Stimulated activated naive B cell treated with anti-CD40 and anti-IgM and Interleukin-4, amounts not matched to agents 10 μg/mL and 1 μg/mL and 100 μg/mL, for 72 hours (primary cell): ENCODE measurements at regions not wholly inside any gene's neighbourhood (a gene's known extent, or its start where the extent isn't known, plus 50 kb on each side); places are given as distances from the start of the nearest gene placed in this dataset.

Experiments
- ATAC-seq, 2 donors: fragments of 150-1000 bp; cut with Tn5 transposase; replicated peaks; 2 replicates each; pipeline ENCODE4 v1.10.0; 2021; ENCODE audit warnings: moderate library complexity in 1 of 2
- DNase-seq: peaks from one replicate; pipeline ENCODE4 v3.0.0; 2021
- H3K27ac Mint-ChIP-seq: one replicate; pipeline ENCODE4 v1.8.0; 2022; ENCODE audit warnings: mild to moderate bottlenecking, mixed read lengths
- H3K27me3 Mint-ChIP-seq, 2 donors: one replicate each; pipeline ENCODE4 v1.8.0; 2022; ENCODE audit warnings: mixed read lengths in 2 of 2
- H3K36me3 Mint-ChIP-seq, 2 donors: one replicate each; pipeline ENCODE4 v1.8.0; 2022; ENCODE audit warnings: mixed read lengths in 2 of 2, mild to moderate bottlenecking in 1 of 2
- H3K4me1 Mint-ChIP-seq, 2 donors: one replicate each; pipeline ENCODE4 v1.8.0; 2022; ENCODE audit warnings: mixed read lengths in 2 of 2, mild to moderate bottlenecking in 1 of 2
- H3K4me3 Mint-ChIP-seq, 2 donors: one replicate each; pipeline ENCODE4 v1.8.0; 2022; ENCODE audit warnings: mild to moderate bottlenecking in 2 of 2, mixed read lengths in 2 of 2, moderate library complexity in 1 of 2
- H3K9me3 Mint-ChIP-seq, 2 donors: one replicate each; pipeline ENCODE4 v1.8.0; 2022; ENCODE audit warnings: mixed read lengths in 2 of 2, mild to moderate bottlenecking in 1 of 2

GRCh38 chr2:239905884-239906654, 119.1 kb downstream of the NDUFA10 start:
- ATAC-seq (no peak), DNase-seq (no peak)
- Mint-ChIP-seq H3K27ac (no peak overlapping the region), H3K27me3 (no peaks in the 10 kb centered on the region), H3K4me1 (peaks cover 12 to 27% of the 10 kb centered on the region in 2 donors), H3K9me3 (peaks cover 0 to 4% of the 10 kb centered on the region in 2 donors), H3K4me3 (no peak overlapping the region), H3K36me3 (peaks cover 19 to 24% of the 10 kb centered on the region in 2 donors)

- peaks cover 18 to 19% of the 10 kb centered on the region in 2 donors for H3K36me3 Mint-ChIP-seq
- ATAC-seq (no peak), DNase-seq (no peak)
- H3K27ac Mint-ChIP-seq: peak overlapping the region; percentile 27
- H3K27me3 Mint-ChIP-seq: no peaks in the 10 kb centered on the region
- peaks cover 0 to 4% of the 10 kb centered on the region in 2 donors for H3K9me3 Mint-ChIP-seq
- H3K4me1 Mint-ChIP-seq: peaks cover 9 to 19% of the 10 kb centered on the region in 2 donors
- H3K4me3 Mint-ChIP-seq: no peak overlapping the region
These were observed 119.8 kb downstream of the NDUFA10 start for GRCh38 chr2:239905306-239905705.

- Mint-ChIP-seq H3K4me3 (no peak overlapping the region), H3K27me3 (no peaks in the 10 kb centered on the region), H3K36me3 (peaks cover 16 to 20% of the 10 kb centered on the region in 2 donors), H3K9me3 (peaks cover 0 to 3% of the 10 kb centered on the region in 2 donors), H3K27ac (no peak overlapping the region), H3K4me1 (peaks cover 4 to 12% of the 10 kb centered on the region in 2 donors)
- DNase-seq: no peak
- ATAC-seq: no peak
These were observed 120.6 kb downstream of the NDUFA10 start for GRCh38 chr2:239904496-239904895.

- H3K9me3 Mint-ChIP-seq: peaks cover 0 to 3% of the 10 kb centered on the region in 2 donors
- peaks cover 16 to 20% of the 10 kb centered on the region in 2 donors for H3K36me3 Mint-ChIP-seq
- no peak for ATAC-seq
- H3K4me1 Mint-ChIP-seq: peaks cover 2 to 8% of the 10 kb centered on the region in 2 donors
- no peaks in the 10 kb centered on the region for H3K27me3 Mint-ChIP-seq
- DNase-seq: no peak
- no peak overlapping the region for H3K27ac Mint-ChIP-seq
- H3K4me3 Mint-ChIP-seq: no peak overlapping the region
These were observed 121.3 kb downstream of the NDUFA10 start for GRCh38 chr2:239903803-239904202.

GRCh38 chr2:239903210-239903609, 121.9 kb downstream of the NDUFA10 start:
- Mint-ChIP-seq H3K27ac (no peak overlapping the region), H3K9me3 (peaks cover 0 to 3% of the 10 kb centered on the region in 2 donors), H3K4me1 (peaks cover 1 to 2% of the 10 kb centered on the region in 2 donors), H3K27me3 (peaks cover 0 to 5% of the 10 kb centered on the region in 2 donors), H3K36me3 (peaks cover 16 to 20% of the 10 kb centered on the region in 2 donors), H3K4me3 (no peak overlapping the region)
- no peak for DNase-seq
- no peak for ATAC-seq

- Mint-ChIP-seq H3K36me3 (peaks cover 16 to 20% of the 10 kb centered on the region in 2 donors), H3K27me3 (peaks cover 0 to 5% of the 10 kb centered on the region in 2 donors), H3K9me3 (peaks cover 0 to 3% of the 10 kb centered on the region in 2 donors), H3K27ac (no peak overlapping the region), H3K4me3 (no peak overlapping the region), H3K4me1 (no peaks in the 10 kb centered on the region)
- no peak for DNase-seq
- no peak for ATAC-seq
These were observed 122.4 kb downstream of the NDUFA10 start for GRCh38 chr2:239902749-239903201.

- peaks cover 3 to 7% of the 10 kb centered on the region in 2 donors for H3K9me3 Mint-ChIP-seq
These were observed 126.7 kb downstream of the NDUFA10 start for GRCh38 chr2:239898292-239898925.

GRCh38 chr2:239897596-239898235, 127.4 kb downstream of the NDUFA10 start:
- Mint-ChIP-seq H3K4me1 (peaks cover 3 to 10% of the 10 kb centered on the region in 2 donors), H3K27me3 (peaks cover 20 to 29% of the 10 kb centered on the region in 2 donors), H3K36me3 (peaks cover 0 to 19% of the 10 kb centered on the region in 2 donors), H3K4me3 (no peak overlapping the region), H3K9me3 (peaks cover 3 to 10% of the 10 kb centered on the region in 2 donors), H3K27ac (no peak overlapping the region)
- no peak for DNase-seq
- ATAC-seq: no peak

More at GRCh38 chr2:239898292-239898925, 126.7 kb downstream of the NDUFA10 start:
- H3K4me3 Mint-ChIP-seq: no peak overlapping the region
- no peak overlapping the region for H3K27ac Mint-ChIP-seq
- H3K27me3 Mint-ChIP-seq: peaks cover 19 to 29% of the 10 kb centered on the region in 2 donors
- peaks cover 3 to 10% of the 10 kb centered on the region in 2 donors for H3K4me1 Mint-ChIP-seq
- DNase-seq: no peak
- no peak for ATAC-seq
- peaks cover 0 to 17% of the 10 kb centered on the region in 2 donors for H3K36me3 Mint-ChIP-seq

GRCh38 chr2:239896075-239896474, 129.1 kb downstream of the NDUFA10 start:
- no peak for ATAC-seq
- H3K4me3 Mint-ChIP-seq: no peak overlapping the region
- peaks cover 3 to 12% of the 10 kb centered on the region in 2 donors for H3K9me3 Mint-ChIP-seq
- H3K4me1 Mint-ChIP-seq: peaks cover 3 to 10% of the 10 kb centered on the region in 2 donors
- no peak for DNase-seq
- H3K27ac Mint-ChIP-seq: no peak overlapping the region
- peaks cover 20 to 29% of the 10 kb centered on the region in 2 donors for H3K27me3 Mint-ChIP-seq
- H3K36me3 Mint-ChIP-seq: peaks cover 0 to 16% of the 10 kb centered on the region in 2 donors

- ATAC-seq: peak; percentile 57 to 65
- Mint-ChIP-seq H3K4me1 (peaks cover 3 to 10% of the 10 kb centered on the region in 2 donors), H3K9me3 (peaks cover 3 to 12% of the 10 kb centered on the region in 2 donors), H3K27ac (no peak overlapping the region), H3K27me3 (peaks cover 20 to 29% of the 10 kb centered on the region in 2 donors), H3K36me3 (peaks cover 0 to 16% of the 10 kb centered on the region in 2 donors), H3K4me3 (no peak overlapping the region)
- no peak for DNase-seq
These were observed 129.5 kb downstream of the NDUFA10 start for GRCh38 chr2:239895669-239896068.

GRCh38 chr2:239895116-239895515, 130.0 kb downstream of the NDUFA10 start:
- peaks cover 0 to 16% of the 10 kb centered on the region in 2 donors for H3K36me3 Mint-ChIP-seq
- H3K27ac Mint-ChIP-seq: no peak overlapping the region
- peaks cover 22 to 29% of the 10 kb centered on the region in 2 donors for H3K27me3 Mint-ChIP-seq

GRCh38 chr2:239894276-239894675, 130.9 kb downstream of the NDUFA10 start:
- Mint-ChIP-seq H3K4me3 (no peak overlapping the region), H3K36me3 (peaks cover 0 to 14% of the 10 kb centered on the region in 2 donors), H3K9me3 (peaks cover 3 to 12% of the 10 kb centered on the region in 2 donors), H3K27ac (no peak overlapping the region), H3K4me1 (peaks cover 3 to 10% of the 10 kb centered on the region in 2 donors), H3K27me3 (peaks cover 25 to 29% of the 10 kb centered on the region in 2 donors)
- DNase-seq (no peak), ATAC-seq (no peak)

More at GRCh38 chr2:239895116-239895515, 130.0 kb downstream of the NDUFA10 start:
- peaks cover 3 to 12% of the 10 kb centered on the region in 2 donors for H3K9me3 Mint-ChIP-seq
- H3K4me1 Mint-ChIP-seq: peaks cover 3 to 10% of the 10 kb centered on the region in 2 donors
- H3K4me3 Mint-ChIP-seq: no peak overlapping the region
- DNase-seq (no peak), ATAC-seq (no peak)

GRCh38 chr2:239893236-239893515, 132.0 kb downstream of the NDUFA10 start:
- ATAC-seq: no peak
- H3K9me3 Mint-ChIP-seq: peaks cover 3 to 12% of the 10 kb centered on the region in 2 donors
- H3K27ac Mint-ChIP-seq: no peak overlapping the region

More at GRCh38 chr2:239893236-239893515, 132.0 kb downstream of the NDUFA10 start:
- H3K27me3 Mint-ChIP-seq: peaks cover 25% of the 10 kb centered on the region in 2 donors
- no peak overlapping the region for H3K4me3 Mint-ChIP-seq
- DNase-seq: no peak
- H3K4me1 Mint-ChIP-seq: peaks cover 3 to 10% of the 10 kb centered on the region in 2 donors
- peaks cover 0 to 14% of the 10 kb centered on the region in 2 donors for H3K36me3 Mint-ChIP-seq
